ENCODE measurements at regions not wholly inside any gene's neighbourhood (a gene's known extent, or its start where the extent isn't known, plus 50 kb on each side); places are given as distances from the start of the nearest gene placed in this dataset.
"Not testable (repeated sequence)": the region's sequence is repeated elsewhere in the genome, so short reads cannot be mapped to it uniquely, and the experiment has no call there.

DNA sequence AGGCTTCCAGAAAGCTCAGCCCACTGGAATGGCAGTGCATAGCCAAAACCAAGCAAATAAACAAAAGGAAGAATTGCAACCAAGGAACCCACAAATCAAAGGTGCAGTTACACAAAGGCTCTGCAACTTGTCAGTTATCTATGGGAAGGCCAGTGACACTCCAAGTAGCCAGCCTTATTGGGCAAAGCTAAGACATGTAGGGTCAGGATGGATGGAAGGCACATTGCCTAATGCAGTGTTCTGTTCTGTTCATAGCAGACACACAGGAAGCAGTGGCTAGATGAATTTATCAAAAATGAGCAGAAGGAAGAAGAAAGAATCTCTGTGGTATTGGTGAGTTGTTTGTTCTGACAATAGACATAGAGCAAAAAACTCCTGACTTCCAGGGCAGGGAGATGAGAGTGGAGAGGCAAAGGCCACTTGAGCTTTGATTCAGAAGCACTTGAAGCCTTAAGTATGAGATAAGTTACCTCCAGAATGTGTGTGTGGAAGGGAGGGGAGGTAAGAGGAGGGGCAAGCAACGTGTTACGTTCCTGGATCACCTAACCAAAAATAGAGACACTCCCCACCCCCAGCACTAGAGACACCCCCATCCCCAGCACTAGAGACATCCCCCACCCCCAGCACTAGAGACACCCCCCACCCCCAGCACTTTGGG lies 57.9 kb upstream of the AKAP12 start:
- ChIA-PET POLR2A (no interaction called here), CTCF (interaction anchor here (0.7 kb wide), 1 partner anchor 9 kb away, joined by 3 read pairs; no protein-coding TSS in a partner anchor)
- no peaks in the 10 kb centered on the region for H3K4me1 ChIP-seq (ENCODE audit: control extremely low read depth in 1 of 4, control insufficient read depth in 4 of 4, insufficient read depth in 4 of 4, low read length in 3 of 4)
- no CpG with 5 or more reads among the region's 2 CpGs for WGBS (ENCODE audit: insufficient coverage)
- H3K36me3 ChIP-seq (ENCODE audit: control insufficient read depth in 4 of 4, insufficient read depth in 4 of 4, low read length in 3 of 4): no peaks in the 10 kb centered on the region
- H3K9me3 ChIP-seq (ENCODE audit: control extremely low read depth in 1 of 5, control insufficient read depth in 4 of 5, insufficient read depth in 2 of 5, low read depth in 1 of 5, low read length in 4 of 5): peaks cover 0 to 4% (median 0%) of the 10 kb centered on the region in 5 experiments
- H3K27me3 ChIP-seq (replicated peaks in 2 of 5; ENCODE audit: control insufficient read depth in 4 of 5, insufficient read depth in 5 of 5, low read length in 4 of 5): peaks cover 0 to 3% (median 0%) of the 10 kb centered on the region in 5 experiments
- H3K4me3 ChIP-seq (ENCODE audit: control insufficient read depth in 1 of 7, extremely low read depth in 1 of 7, insufficient read depth in 4 of 7, low read depth in 2 of 7, low read length in 6 of 7): no peak overlapping the region
- H3K27ac ChIP-seq (ENCODE audit: insufficient read depth in 1 of 2, low read depth in 1 of 2, low read length in 2 of 2, poor library complexity in 1 of 2, severe bottlenecking in 2 of 2): no peak overlapping the region
- DNase-seq: peak in 2 of 3 donors; percentile 2 to 7

DNA sequence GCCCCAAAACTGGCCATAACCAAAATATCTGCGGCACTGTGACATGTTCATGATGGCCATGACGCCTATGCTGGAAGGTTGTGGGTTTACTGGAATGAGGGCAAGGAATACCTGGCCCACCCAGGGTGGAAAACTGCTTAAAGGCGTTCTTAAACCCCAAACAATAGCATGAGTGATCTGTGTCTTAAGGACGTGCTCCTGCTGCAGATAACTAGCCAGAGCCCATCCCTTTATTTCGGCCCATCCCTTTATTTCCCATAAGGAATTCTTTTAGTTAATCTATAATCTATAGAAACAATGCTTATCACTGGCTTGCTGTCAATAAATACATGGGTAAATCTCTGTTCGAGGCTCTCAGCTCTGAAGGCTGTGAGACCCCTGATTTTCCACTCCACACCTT lies 56.8 kb upstream of the AKAP12 start:
- H3K4me3 ChIP-seq (ENCODE audit: control insufficient read depth in 1 of 7, extremely low read depth in 1 of 7, insufficient read depth in 4 of 7, low read depth in 2 of 7, low read length in 6 of 7); H3K27ac ChIP-seq (ENCODE audit: insufficient read depth in 1 of 2, low read depth in 1 of 2, low read length in 2 of 2, poor library complexity in 1 of 2, severe bottlenecking in 2 of 2); POLR2A ChIA-PET; H3K27me3 ChIP-seq (replicated peaks in 2 of 5; ENCODE audit: control insufficient read depth in 4 of 5, insufficient read depth in 5 of 5, low read length in 4 of 5); CTCF ChIA-PET; H3K9me3 ChIP-seq (ENCODE audit: control extremely low read depth in 1 of 5, control insufficient read depth in 4 of 5, insufficient read depth in 2 of 5, low read depth in 1 of 5, low read length in 4 of 5); H3K36me3 ChIP-seq (ENCODE audit: control insufficient read depth in 4 of 4, insufficient read depth in 4 of 4, low read length in 3 of 4); DNase-seq; H3K4me1 ChIP-seq (ENCODE audit: control extremely low read depth in 1 of 4, control insufficient read depth in 4 of 4, insufficient read depth in 4 of 4, low read length in 3 of 4): not testable (repeated sequence)
- 93% methylated on average over 3 of the region's 6 CpGs for WGBS (ENCODE audit: insufficient coverage)

GRCh38 chr6:151185148-151185547 lies 54.6 kb upstream of the AKAP12 start:
- H3K36me3 ChIP-seq (ENCODE audit: control insufficient read depth in 4 of 4, insufficient read depth in 4 of 4, low read length in 3 of 4): no peaks in the 10 kb centered on the region
- WGBS (ENCODE audit: insufficient coverage): 100% methylated on average over 3 of the region's 3 CpGs
- H3K9me3 ChIP-seq (ENCODE audit: control extremely low read depth in 1 of 5, control insufficient read depth in 4 of 5, insufficient read depth in 2 of 5, low read depth in 1 of 5, low read length in 4 of 5): peaks cover 0 to 4% (median 0%) of the 10 kb centered on the region in 5 experiments
- no peaks in the 10 kb centered on the region for H3K27me3 ChIP-seq (replicated peaks in 2 of 5; ENCODE audit: control insufficient read depth in 4 of 5, insufficient read depth in 5 of 5, low read length in 4 of 5)
- no peaks in the 10 kb centered on the region for H3K4me1 ChIP-seq (ENCODE audit: control extremely low read depth in 1 of 4, control insufficient read depth in 4 of 4, insufficient read depth in 4 of 4, low read length in 3 of 4)
- DNase-seq: no peak
- H3K27ac ChIP-seq (ENCODE audit: insufficient read depth in 1 of 2, low read depth in 1 of 2, low read length in 2 of 2, poor library complexity in 1 of 2, severe bottlenecking in 2 of 2): no peak overlapping the region
- POLR2A ChIA-PET: no interaction called here
- CTCF ChIA-PET: no interaction called here
- H3K4me3 ChIP-seq (ENCODE audit: control insufficient read depth in 1 of 7, extremely low read depth in 1 of 7, insufficient read depth in 4 of 7, low read depth in 2 of 7, low read length in 6 of 7): no peak overlapping the region

GRCh38 chr6:151186306-151186705 lies 53.5 kb upstream of the AKAP12 start:
- 86% methylated on average over 1 of the region's 1 CpG for WGBS (ENCODE audit: insufficient coverage)
- H3K4me3 ChIP-seq (ENCODE audit: control insufficient read depth in 1 of 7, extremely low read depth in 1 of 7, insufficient read depth in 4 of 7, low read depth in 2 of 7, low read length in 6 of 7): no peak overlapping the region

DNA sequence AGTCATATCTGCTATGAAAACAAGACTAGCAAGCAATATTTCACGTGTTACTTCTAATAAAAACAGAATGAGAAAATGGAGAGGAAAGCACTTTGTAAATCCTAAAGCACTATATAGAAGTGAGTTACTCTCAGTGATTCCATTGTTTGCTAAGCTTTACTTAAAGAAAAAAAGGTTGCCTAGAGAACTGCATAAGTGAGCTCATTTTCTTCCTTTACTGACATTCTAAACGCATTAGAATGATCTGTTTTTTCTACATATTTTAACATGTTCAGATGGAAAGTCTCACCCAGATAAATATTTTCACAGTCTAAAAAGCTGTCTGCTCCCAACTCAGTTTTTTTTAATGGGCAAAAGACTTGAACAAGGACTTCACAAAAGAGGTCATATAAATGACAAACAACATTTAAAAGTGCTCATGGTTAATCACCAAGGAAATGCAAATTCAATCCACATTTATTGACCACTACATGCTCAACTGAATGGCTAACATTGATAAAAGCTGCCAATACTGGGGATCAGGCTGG lies 52.9 kb upstream of the AKAP12 start:
- Histone ChIP-seq H3K36me3 (ENCODE audit: control insufficient read depth in 4 of 4, insufficient read depth in 4 of 4, low read length in 3 of 4) (no peaks in the 10 kb centered on the region), H3K27me3 (replicated peaks in 2 of 5; ENCODE audit: control insufficient read depth in 4 of 5, insufficient read depth in 5 of 5, low read length in 4 of 5) (peaks cover 0 to 4% (median 0%) of the 10 kb centered on the region in 5 experiments), H3K9me3 (ENCODE audit: control extremely low read depth in 1 of 5, control insufficient read depth in 4 of 5, insufficient read depth in 2 of 5, low read depth in 1 of 5, low read length in 4 of 5) (peaks cover 0 to 4% (median 0%) of the 10 kb centered on the region in 5 experiments), H3K27ac (ENCODE audit: insufficient read depth in 1 of 2, low read depth in 1 of 2, low read length in 2 of 2, poor library complexity in 1 of 2, severe bottlenecking in 2 of 2) (no peak overlapping the region), H3K4me1 (ENCODE audit: control extremely low read depth in 1 of 4, control insufficient read depth in 4 of 4, insufficient read depth in 4 of 4, low read length in 3 of 4) (no peaks in the 10 kb centered on the region), H3K4me3 (ENCODE audit: control insufficient read depth in 1 of 7, extremely low read depth in 1 of 7, insufficient read depth in 4 of 7, low read depth in 2 of 7, low read length in 6 of 7) (no peak overlapping the region)
- WGBS (ENCODE audit: insufficient coverage): 71% methylated on average over 1 of the region's 2 CpGs
- DNase-seq: no peak
- CTCF ChIA-PET: no interaction called here
- POLR2A ChIA-PET: interaction anchor here (0.6 kb wide), 1 partner anchor 153 kb away, joined by 3 read pairs; no protein-coding TSS in a partner anchor

More at GRCh38 chr6:151186306-151186705, 53.5 kb upstream of the AKAP12 start:
- no peaks in the 10 kb centered on the region for H3K27me3 ChIP-seq (replicated peaks in 2 of 5; ENCODE audit: control insufficient read depth in 4 of 5, insufficient read depth in 5 of 5, low read length in 4 of 5)
- POLR2A ChIA-PET: no interaction called here
- no peaks in the 10 kb centered on the region for H3K36me3 ChIP-seq (ENCODE audit: control insufficient read depth in 4 of 4, insufficient read depth in 4 of 4, low read length in 3 of 4)
- CTCF ChIA-PET: no interaction called here
- peaks cover 0 to 4% (median 0%) of the 10 kb centered on the region in 5 experiments for H3K9me3 ChIP-seq (ENCODE audit: control extremely low read depth in 1 of 5, control insufficient read depth in 4 of 5, insufficient read depth in 2 of 5, low read depth in 1 of 5, low read length in 4 of 5)
- no peak overlapping the region for H3K27ac ChIP-seq (ENCODE audit: insufficient read depth in 1 of 2, low read depth in 1 of 2, low read length in 2 of 2, poor library complexity in 1 of 2, severe bottlenecking in 2 of 2)
- H3K4me1 ChIP-seq (ENCODE audit: control extremely low read depth in 1 of 4, control insufficient read depth in 4 of 4, insufficient read depth in 4 of 4, low read length in 3 of 4): no peaks in the 10 kb centered on the region
- DNase-seq: no peak
